ENCODE measurements at regions not wholly inside any gene's neighbourhood (a gene's known extent, or its start where the extent isn't known, plus 50 kb on each side); places are given as distances from the start of the nearest gene placed in this dataset.

- no peak for DNase-seq
These were observed 371.9 kb downstream of the BMPER start for GRCh38 chr7:34277016-34277802.

- no peak for DNase-seq
These were observed 372.5 kb downstream of the BMPER start for GRCh38 chr7:34277803-34278199.

GRCh38 chr7:34281260-34281659, 375.9 kb downstream of the BMPER start:
- no peak for DNase-seq

- no peak for DNase-seq
These were observed 375.7 kb upstream of the NPSR1 start for GRCh38 chr7:34282271-34282670.

- DNase-seq: no peak
These were observed 361.4 kb upstream of the NPSR1 start for GRCh38 chr7:34296663-34297062.

GRCh38 chr7:34298492-34299013, 359.5 kb upstream of the NPSR1 start:
- DNase-seq: no peak

GRCh38 chr7:34299066-34299465, 359.0 kb upstream of the NPSR1 start:
- no peak for DNase-seq

GRCh38 chr7:34307540-34307939, 350.5 kb upstream of the NPSR1 start:
- DNase-seq: no peak

GRCh38 chr7:34308595-34308994, 349.4 kb upstream of the NPSR1 start:
- DNase-seq: no peak

- no peak for DNase-seq
These were observed 348.9 kb upstream of the NPSR1 start for GRCh38 chr7:34309116-34309515.

GRCh38 chr7:34309584-34309983, 348.4 kb upstream of the NPSR1 start:
- DNase-seq: no peak

- no peak for DNase-seq
These were observed 346.4 kb upstream of the NPSR1 start for GRCh38 chr7:34311591-34311990.

GRCh38 chr7:34312624-34313023, 345.4 kb upstream of the NPSR1 start:
- DNase-seq: no peak

GRCh38 chr7:34313289-34313688, 344.7 kb upstream of the NPSR1 start:
- no peak for DNase-seq

- no peak for DNase-seq
These were observed 343.0 kb upstream of the NPSR1 start for GRCh38 chr7:34315032-34315431.

- no peak for DNase-seq
These were observed 341.0 kb upstream of the NPSR1 start for GRCh38 chr7:34317039-34317438.

GRCh38 chr7:34320412-34320811, 337.6 kb upstream of the NPSR1 start:
- DNase-seq: no peak

- DNase-seq: peak; percentile 7 to 18
These were observed 336.9 kb upstream of the NPSR1 start for GRCh38 chr7:34320926-34321661.

GRCh38 chr7:34322841-34323240, 335.2 kb upstream of the NPSR1 start:
- DNase-seq: no peak

- DNase-seq: no peak
These were observed 330.3 kb upstream of the NPSR1 start for GRCh38 chr7:34327681-34328080.

- no peak for DNase-seq
These were observed 327.7 kb upstream of the NPSR1 start for GRCh38 chr7:34330308-34330707.

- DNase-seq: no peak
These were observed 326.9 kb upstream of the NPSR1 start for GRCh38 chr7:34331102-34331501.

- DNase-seq: no peak
These were observed 326.0 kb upstream of the NPSR1 start for GRCh38 chr7:34332006-34332405.

- no peak for DNase-seq
These were observed 324.8 kb upstream of the NPSR1 start for GRCh38 chr7:34333184-34333583.

Measured in activated CD4-positive, alpha-beta T cell treated with anti-CD3 and anti-CD28 coated beads, Interleukin-2, amount 50 U/mL, for 4 hours (primary cell).